ENCODE measurements at regions not wholly inside any gene's neighbourhood (a gene's known extent, or its start where the extent isn't known, plus 50 kb on each side); places are given as distances from the start of the nearest gene placed in this dataset.
"Not testable (repeated sequence)": the region's sequence is repeated elsewhere in the genome, so short reads cannot be mapped to it uniquely, and the experiment has no call there.

- no peak for TF ChIP-seq SNRNP70 (optimal IDR thresholded peaks at IDR 0.05; ENCODE audit: low read depth, low read length)
- TF ChIP-seq NELFE (IDR thresholded peaks at IDR 0.05; ENCODE audit: insufficient read depth, insufficient read length), result no peak
- no peak for TF ChIP-seq SMARCB1 (IDR thresholded peaks at IDR 0.05; ENCODE audit: insufficient read length, low read depth)
These were observed 161.6 kb downstream of the DISP1 start (continued) for GRCh38 chr1:222976453-222976852.

- H3K4me3 ChIP-seq; BruUV-seq (replicated peaks): not testable (repeated sequence)
- 0% methylated on average over 4 of the region's 5 CpGs for WGBS (ENCODE audit: insufficient coverage, low coverage, missing lambda C conversion rate)
These were observed 162.5 kb downstream of the DISP1 start for GRCh38 chr1:222977294-222977693.

GRCh38 chr1:222979561-222979960, 163.5 kb downstream of the TLR5 start:
- no peak overlapping the region for H3K4me2 ChIP-seq (ENCODE audit: insufficient read depth, low read length)
- CTCF ChIA-PET (ENCODE audit: low intra/inter-chr PET ratio), result no interaction called here
- H3K9ac ChIP-seq (ENCODE audit: insufficient read depth in 1 of 2, low read depth in 2 of 2, low read length in 2 of 2), result no peak overlapping the region
- H3K27me3 ChIP-seq (ENCODE audit: control insufficient read depth in 2 of 2, insufficient read depth in 2 of 2, low read length in 2 of 2), result no peaks in the 10 kb centered on the region
- no peak overlapping the region for H3K4me3 ChIP-seq
- H3K9me1 ChIP-seq (ENCODE audit: control insufficient read depth, insufficient read depth, low read length), result no peaks in the 10 kb centered on the region
- ATAC-seq (no peak), DNase-seq (ENCODE audit: extremely low read depth in 1 of 4, low spot score in 3 of 4) (no peak), FAIRE-seq (no peak)
- no peak overlapping the region for H2AFZ ChIP-seq (ENCODE audit: low read depth, low read length)
- POLR2A ChIA-PET, result no interaction called here
- no peak overlapping the region for H3K27ac ChIP-seq (ENCODE audit: extremely low read depth, low read depth, low read length)
- H3K36me3 ChIP-seq (ENCODE audit: control insufficient read depth, insufficient read depth, low read length), result no peaks in the 10 kb centered on the region
- no peaks in the 10 kb centered on the region for H3K9me3 ChIP-seq (replicated peaks; ENCODE audit: control insufficient read depth, insufficient read depth, low read depth, low read length)
- 1% methylated on average over 5 of the region's 5 CpGs for WGBS (ENCODE audit: insufficient coverage, low coverage, missing lambda C conversion rate)
- no peaks in the 10 kb centered on the region for H3K4me1 ChIP-seq (replicated peaks in 1 of 2; ENCODE audit: control insufficient read depth in 2 of 2, insufficient read depth in 2 of 2, low read length in 2 of 2)
- H3K79me2 ChIP-seq (ENCODE audit: control insufficient read depth, insufficient read depth, low read length), result no peaks in the 10 kb centered on the region
- no TSS peak for BruUV-seq (replicated peaks)
- H4K20me1 ChIP-seq (replicated peaks; ENCODE audit: control insufficient read depth, insufficient read depth, low read length), result no peaks in the 10 kb centered on the region
- in situ Hi-C loops (cut with MboI) (no loop called here), intact Hi-C loops (cut with micrococcal nuclease) (no loop called here)
- no peak for TF ChIP-seq ZBTB5 (IDR thresholded peaks at IDR 0.05)
- no peak for TF ChIP-seq KLF16 (IDR thresholded peaks at IDR 0.05)
- no peak for TF ChIP-seq NFIC (IDR thresholded peaks at IDR 0.05)
- no peak for TF ChIP-seq ZKSCAN3 (CRISPR knock-in tag; IDR thresholded peaks at IDR 0.05)
- TF ChIP-seq PTRF (tag; IDR thresholded peaks at IDR 0.05), result no peak
- TF ChIP-seq CLOCK (CRISPR knock-in tag; IDR thresholded peaks at IDR 0.05; ENCODE audit: borderline replicate concordance), result no peak
- no peak for TF ChIP-seq HMG20B (CRISPR knock-in tag; IDR thresholded peaks at IDR 0.05)
- no peak for TF ChIP-seq SIN3B (IDR thresholded peaks at IDR 0.05; ENCODE audit: low read depth)

More at GRCh38 chr1:222977294-222977693, 162.5 kb downstream of the DISP1 start:
- H3K79me2 ChIP-seq (ENCODE audit: control insufficient read depth, insufficient read depth, low read length); H3K9ac ChIP-seq (ENCODE audit: insufficient read depth in 1 of 2, low read depth in 2 of 2, low read length in 2 of 2); POLR2A ChIA-PET; ATAC-seq; DNase-seq (ENCODE audit: extremely low read depth in 1 of 4, low spot score in 3 of 4); H3K9me1 ChIP-seq (ENCODE audit: control insufficient read depth, insufficient read depth, low read length); H3K27me3 ChIP-seq (ENCODE audit: control insufficient read depth in 2 of 2, insufficient read depth in 2 of 2, low read length in 2 of 2); H3K4me2 ChIP-seq (ENCODE audit: insufficient read depth, low read length); H3K27ac ChIP-seq (ENCODE audit: extremely low read depth, low read depth, low read length); intact Hi-C loops (cut with micrococcal nuclease); H4K20me1 ChIP-seq (replicated peaks; ENCODE audit: control insufficient read depth, insufficient read depth, low read length); FAIRE-seq; H3K36me3 ChIP-seq (ENCODE audit: control insufficient read depth, insufficient read depth, low read length); H2AFZ ChIP-seq (ENCODE audit: low read depth, low read length); H3K4me1 ChIP-seq (replicated peaks in 1 of 2; ENCODE audit: control insufficient read depth in 2 of 2, insufficient read depth in 2 of 2, low read length in 2 of 2); H3K9me3 ChIP-seq (replicated peaks; ENCODE audit: control insufficient read depth, insufficient read depth, low read depth, low read length); in situ Hi-C loops (cut with MboI): not testable (repeated sequence)
- CTCF ChIA-PET (ENCODE audit: low intra/inter-chr PET ratio), result interaction anchor here (0.7 kb wide), 1 partner anchor 19 kb away, joined by 3 read pairs; no protein-coding TSS in a partner anchor
